T-helper 1 cell (primary cell): ENCODE measurements at regions not wholly inside any gene's neighbourhood (a gene's known extent, or its start where the extent isn't known, plus 50 kb on each side); places are given as distances from the start of the nearest gene placed in this dataset.
"Not testable (repeated sequence)": the region's sequence is repeated elsewhere in the genome, so short reads cannot be mapped to it uniquely, and the experiment has no call there.

Source experiments
- DNase-seq, 5 donors: peaks; one replicate each; pipeline ENCODE4 v3.0.0-alpha.2; 2012 to 2020

DNA sequence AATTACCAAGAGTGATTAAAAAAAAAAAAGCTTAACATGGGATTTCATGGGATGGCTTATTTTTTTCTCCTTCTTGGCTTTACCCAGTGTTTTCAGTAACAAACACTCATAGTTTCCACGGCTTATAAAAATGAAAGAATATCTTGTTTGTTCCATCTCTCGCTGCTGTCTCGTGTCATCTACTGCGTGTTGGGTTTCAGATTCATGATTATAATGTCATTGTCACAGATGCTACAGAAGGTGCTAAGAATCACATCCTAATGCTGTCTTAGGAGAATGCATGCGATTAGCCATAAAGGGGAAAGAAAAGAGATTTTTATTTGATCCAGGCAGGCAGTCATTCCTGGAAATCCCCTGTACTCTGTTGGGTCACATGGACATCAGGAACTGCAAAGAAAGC is 1267.6 kb upstream of the TMEM132C start:
- DNase-seq, result no peak

DNA sequence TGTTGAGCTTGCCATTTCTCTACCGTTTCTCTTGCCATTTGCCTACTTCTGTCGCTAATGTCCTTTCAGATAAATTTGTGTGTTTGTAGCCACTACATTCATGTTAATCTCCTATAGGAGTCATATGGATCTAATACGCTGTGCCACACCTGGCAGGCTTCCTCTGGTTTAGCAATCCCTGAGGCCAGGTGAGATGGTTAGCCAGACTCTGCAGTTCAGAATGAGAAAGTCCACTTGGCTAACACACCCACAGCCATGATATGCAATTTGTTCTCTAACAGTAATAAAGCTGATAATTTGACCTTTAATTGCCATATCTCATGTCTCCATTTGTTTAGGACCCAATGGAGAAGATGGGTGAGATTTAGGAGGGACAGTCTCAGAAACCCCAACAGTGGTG is 1261.6 kb upstream of the TMEM132C start:
- no peak for DNase-seq

DNA sequence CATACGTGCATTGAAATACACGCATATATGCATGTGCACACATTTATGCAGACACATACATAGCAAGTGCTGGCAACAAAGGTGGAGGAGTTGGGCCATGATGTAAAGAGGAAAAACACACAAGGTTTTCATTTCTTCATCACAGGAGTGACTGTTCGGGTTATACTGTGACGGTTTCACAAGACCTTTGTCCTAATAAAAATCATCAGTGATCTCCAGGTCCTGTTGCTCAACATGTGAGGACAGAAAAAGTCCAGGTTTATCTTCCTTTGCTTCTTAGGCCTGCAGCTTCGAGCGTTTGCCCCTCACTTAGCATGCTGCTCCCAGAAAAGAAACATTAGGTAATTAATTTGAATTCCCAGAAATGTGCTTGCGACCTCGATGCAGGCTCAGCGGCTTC is 1260.0 kb upstream of the TMEM132C start:
- DNase-seq, result no peak

DNA sequence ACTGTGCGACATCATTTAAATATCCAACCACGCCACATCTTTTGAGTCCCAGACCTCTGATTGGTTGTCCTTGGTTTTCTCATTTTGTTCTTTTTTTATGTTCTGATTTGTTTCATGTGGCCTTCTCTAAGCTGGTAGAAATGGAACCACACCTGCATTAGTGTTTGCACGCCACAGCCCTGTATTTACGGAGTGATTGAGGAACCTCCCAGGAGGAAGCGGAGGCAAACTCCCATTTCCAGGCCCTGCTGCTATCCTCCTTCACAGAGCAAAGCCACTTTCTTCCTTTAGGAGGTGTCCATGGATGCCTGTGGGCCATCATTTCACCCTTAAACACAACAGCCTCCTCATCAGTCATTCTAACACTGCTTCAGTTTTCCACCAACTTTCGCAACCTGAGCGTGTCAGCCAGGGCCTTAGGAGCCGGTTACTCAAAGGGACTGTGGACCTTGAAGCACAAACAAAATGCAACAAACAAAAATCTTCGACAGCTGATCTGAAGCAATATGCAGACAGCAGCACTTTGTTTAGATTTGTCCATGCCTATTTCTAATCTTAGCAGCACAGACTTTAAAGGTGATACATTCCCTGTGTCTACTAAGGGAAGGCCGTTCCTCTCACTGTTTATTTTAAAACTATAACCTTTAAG is 1258.1 kb upstream of the TMEM132C start:
- no peak for DNase-seq

DNA sequence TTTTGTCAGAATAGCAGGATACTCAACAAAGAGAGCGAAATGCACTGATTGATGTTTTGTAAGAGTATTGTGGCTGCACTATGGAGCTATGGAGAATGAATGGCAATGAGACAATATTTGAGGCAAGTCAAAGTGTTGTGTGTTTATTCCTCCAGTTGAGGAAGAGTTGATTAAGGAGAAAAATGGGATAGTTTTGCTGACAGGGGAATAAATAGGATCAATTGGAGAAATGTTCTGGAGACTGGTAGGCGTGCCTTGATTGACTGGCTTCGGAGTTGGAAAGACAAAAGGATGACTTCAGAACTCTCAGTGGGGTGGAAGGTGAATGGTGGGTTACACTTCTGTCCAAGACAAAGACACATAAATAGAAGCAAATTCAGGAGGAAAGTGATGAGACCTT is 1254.9 kb upstream of the TMEM132C start:
- no peak for DNase-seq

DNA sequence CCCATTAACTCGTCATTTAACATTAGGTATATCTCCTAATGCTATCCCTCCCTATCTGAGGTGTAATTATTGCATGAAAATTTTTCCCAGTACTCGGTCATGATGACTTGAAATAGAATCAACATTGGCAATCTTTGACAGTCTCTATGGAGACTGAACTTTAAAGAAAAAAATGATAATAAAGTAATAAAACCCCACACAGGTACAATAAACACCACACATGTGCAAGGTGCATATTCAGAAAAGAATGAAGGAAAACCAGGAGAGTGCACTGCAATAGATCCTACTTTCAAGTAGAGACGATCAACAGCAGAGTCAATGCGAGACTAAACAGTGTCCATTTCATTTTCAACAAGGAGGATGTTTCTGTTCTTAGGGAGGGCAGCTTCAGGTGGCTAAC is 1253.8 kb upstream of the TMEM132C start:
- DNase-seq, result no peak

DNA sequence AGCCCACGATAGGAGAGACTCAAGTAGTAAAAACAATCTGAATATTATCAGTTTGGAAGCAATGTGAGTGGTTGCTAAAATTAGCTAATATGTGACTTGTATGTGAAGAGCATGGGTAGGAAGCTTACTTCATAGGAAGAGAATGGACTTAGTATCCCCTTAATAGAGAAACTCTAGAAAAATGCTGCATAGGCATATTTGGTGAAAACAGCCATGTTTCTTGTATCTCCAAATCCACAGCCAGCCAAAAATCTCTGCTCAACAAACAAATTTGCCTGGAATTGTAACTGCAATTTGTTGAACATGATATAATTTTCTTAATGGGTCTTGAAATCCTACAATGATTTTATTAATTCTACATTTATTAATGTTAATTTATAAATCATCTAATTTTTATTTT is 1252.9 kb upstream of the TMEM132C start:
- DNase-seq, result no peak

DNA sequence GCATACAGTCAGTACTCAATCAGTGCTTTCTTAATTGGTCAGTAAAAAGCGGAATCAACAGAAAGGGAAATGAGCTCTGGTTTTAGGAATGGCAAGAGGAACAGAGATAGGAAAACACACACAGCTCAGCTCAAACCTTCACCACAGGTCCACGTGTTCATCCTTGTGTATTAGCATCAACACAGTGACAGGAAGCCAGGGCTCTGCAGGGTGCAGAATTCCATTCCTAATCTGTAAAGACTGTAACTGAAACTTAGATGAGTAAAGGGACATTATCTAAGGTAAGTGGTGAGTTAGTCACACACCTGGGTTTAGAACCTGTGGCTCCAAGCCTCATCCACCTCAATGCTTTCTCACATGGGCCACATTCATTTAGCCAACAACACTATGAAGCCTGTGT is 1242.2 kb upstream of the TMEM132C start:
- DNase-seq, result no peak

DNA sequence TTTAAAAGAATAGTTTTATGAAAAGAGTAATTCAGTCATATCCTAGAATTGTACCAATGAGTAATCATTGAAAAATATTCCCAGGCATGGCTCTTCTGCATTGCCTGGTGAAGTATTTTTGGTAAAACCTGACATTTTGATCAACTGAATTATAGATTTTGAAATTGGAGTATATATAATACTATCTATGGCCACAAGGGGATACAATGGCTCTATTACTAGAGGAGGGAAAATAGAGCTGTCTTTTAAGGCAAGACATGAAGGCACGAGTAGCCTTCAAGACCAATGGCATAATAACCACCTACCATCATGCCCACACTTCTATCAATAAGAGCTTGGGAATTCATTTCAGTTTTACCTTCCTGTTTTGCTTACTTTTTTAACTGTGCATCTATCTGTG is 1241.4 kb upstream of the TMEM132C start:
- DNase-seq, result no peak

DNA sequence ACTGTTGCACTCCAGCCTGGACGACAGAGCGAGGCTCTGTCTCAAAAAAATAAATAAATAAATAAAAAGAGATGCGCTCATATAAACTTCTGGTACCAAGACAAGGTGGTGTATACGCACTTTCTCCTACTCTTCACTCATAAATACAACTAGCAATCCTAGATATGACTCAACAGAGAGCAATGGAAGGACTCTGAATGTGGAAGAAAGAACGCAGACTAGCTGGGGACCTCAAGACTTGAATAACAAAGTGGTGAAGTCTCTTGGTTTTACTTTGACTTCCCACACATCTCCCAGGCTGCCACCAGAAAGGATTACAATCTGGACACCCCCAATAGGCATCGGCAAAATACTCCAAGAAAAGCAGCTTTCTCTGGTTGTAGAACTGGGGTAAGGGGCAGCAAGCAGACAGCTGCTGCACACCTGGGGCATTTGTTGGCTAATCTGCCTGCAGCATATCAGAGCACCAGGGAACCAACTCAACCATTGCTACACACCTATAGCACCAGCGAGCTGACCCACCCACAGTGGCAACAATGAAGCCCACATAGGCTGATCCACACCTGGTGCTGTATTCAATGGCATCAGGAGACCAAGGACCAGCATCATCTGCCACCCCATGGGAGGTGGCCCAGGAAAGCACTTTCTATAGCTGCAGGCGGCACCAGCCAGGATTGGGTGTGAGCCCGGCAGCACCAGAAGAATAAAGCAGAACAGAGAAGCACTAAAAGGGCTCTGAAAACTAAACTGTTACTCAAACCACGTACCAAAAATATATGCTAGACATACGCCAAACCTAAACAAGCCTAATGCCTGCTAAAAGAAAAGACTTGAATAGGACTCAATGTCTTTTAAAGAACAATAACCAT is 1231.7 kb upstream of the TMEM132C start:
- no peak for DNase-seq

DNA sequence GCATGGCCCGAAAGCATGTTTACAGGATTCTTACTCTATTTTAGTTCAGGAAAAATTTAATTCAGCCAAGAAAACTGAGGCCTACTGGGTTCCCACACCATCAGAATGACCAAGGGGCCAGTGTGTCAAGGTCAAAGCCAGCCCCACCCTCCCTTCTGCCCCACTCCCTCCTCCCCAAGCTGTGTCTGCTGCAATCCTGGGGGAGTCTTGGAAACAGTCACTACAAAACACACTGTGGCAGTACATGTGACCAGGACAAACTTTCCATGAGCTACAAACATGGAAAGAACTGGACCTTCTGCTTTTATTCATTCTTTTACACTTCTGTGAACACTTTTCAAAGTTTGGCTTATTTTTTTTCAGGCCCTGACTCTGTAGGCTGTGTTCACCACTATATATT is 1228.8 kb upstream of the TMEM132C start:
- DNase-seq, result no peak

DNA sequence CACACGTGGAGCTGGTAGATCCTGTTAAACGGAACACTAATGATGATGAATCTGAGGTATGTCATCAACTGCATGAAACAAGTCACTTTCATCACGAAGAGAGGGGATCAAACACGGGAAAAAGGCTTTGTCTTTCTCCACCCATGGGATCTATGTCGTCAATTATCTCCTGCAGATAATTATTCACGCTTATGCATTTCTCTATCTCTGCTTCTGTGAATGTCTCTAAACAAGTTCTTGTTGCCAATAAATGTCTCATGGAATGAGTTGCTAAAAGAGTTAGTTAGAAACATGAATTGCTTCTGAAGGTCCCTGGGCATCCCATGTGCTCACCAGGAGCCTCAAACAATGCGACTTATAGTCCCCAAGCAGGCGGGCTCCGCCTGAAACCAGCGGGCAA is 1228.2 kb upstream of the TMEM132C start:
- no peak for DNase-seq

DNA sequence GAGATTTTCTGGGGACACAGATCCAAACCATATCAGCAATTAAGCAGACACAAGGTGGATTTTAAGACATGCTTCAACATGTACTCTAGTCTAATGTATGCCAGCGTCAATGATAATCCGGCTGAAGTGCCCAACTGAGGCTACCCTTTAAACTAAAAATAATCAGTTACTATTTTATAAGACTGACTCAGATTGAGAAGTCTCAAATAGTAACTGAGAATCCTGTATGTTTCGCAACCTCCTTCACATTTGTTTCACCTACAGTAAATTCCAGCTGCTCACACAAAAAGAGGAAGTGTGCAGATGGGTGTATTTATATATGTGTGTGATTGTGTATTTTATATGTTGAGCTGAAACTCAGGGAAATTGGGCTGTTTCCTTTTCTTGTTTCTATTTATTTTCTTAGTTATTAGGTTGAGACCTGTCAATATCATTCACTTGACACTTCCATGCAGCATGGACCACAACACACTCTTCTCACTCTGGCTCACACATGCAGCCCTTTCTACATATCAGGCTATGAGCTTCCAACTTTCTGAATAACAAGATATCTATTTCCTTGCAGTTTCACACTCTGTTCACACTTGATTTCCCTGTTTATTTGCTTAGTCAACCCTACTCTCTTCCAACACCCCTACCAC is 1224.9 kb upstream of the TMEM132C start:
- DNase-seq, result no peak

DNA sequence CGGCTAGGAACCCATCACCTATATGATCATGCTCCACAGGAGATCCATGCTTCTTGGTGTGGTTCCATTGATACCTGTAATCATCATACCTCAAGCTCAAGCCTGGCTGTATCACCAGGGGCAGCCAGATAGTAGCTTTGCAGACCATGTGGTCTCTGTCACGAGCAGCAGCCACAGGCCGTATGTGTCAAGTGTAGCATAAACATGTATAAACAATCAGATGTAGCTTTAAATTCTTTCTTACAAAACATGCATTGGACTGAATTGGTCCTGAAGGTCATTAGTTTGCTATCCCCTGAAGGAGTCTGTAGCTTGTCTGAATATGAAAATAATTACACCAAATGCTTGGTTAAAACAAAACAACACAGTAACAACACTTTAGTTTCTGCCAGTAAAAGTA is 1223.2 kb upstream of the TMEM132C start:
- DNase-seq, result no peak

DNA sequence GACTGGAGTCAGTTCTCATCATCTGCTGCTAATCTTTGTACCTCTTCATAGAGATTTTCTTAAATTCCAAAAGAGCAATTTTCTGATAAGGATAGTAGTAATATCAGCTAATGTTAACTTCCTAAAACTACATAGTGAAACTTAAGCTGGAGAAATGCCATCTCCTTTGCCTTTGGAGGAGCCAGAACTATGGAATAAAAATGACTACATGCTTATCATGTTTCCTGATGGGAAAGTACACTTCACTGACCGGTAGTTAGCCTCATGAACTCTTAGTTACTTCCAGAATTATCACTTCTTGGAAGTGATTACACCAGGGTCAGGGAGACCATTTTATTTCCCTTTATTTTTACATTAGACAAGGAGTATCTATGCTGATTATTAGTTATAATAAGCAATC is 1222.1 kb upstream of the TMEM132C start:
- DNase-seq, result no peak

DNA sequence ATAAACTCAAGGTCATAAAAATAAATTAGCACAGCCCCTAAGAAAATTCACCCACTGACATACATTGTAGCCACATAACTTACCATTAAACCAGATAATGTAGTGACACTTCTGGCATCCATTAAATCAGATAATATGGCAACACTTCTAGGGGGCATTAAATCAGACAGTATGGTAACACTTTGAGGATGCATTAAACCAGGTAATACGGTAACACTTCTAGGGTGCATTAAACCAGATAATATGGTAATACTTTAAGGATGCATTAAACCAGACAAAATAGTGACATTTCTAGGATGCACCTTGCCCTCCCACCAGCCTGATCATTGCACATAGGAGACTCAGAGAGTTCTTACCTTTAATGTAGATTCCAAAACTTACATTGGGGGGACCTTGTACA is 1220.5 kb upstream of the TMEM132C start:
- no peak for DNase-seq

DNA sequence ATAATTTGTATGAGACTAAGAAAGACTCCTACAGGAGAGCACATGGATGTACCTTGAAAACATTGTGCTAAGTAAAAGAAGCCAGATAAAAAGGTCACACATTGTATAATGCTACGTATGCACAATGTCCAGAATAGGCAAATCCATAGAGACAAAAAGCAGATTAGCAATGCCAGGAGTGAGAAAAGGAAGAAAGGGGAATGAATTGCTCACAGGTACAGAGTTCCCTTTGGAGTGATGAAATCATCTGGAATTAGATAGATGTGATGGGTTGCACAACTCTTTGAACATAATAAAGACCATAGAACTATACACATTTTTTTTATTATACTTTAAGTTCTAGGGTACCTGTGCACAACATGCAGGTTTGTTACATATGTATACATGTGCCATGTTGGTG is 1218.9 kb upstream of the TMEM132C start:
- no peak for DNase-seq

DNA sequence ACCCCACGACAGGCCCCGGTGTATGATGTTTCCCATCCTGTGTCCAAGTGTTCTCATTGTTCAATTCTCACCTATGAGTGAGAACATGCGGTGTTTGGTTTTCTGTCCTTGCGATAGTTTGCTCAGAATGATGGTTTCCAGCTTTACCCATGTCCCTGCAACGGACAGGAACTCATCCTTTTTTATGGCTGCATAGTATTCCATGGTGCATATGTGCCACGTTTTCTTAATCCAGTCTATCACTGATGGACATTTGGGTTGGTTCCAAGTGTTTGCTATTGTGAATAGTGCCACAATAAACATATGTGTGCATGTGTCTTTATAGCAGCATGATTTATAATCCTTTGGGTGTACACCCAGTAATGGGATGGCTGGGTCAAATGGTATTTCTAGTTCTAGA is 1218.4 kb upstream of the TMEM132C start:
- DNase-seq, result not testable (repeated sequence)

DNA sequence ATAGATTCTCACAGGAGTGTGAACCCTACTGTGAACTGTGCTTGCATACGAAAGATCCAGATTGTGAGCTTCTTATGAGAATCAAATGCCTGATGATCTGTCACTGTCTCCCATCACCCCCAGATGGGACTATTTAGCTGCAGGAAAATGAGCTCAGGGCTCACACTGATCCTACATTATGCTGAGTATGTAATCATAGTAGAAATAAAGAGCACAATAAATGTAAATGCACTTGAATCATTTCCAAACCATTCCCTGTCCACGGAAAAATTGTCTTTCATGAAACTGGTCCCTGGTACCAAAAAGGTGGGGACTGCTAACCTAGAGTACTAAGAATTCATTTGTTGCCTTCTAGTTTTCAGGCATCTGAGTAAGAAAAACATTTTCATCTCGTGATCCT is 1215.8 kb upstream of the TMEM132C start:
- no peak for DNase-seq

DNA sequence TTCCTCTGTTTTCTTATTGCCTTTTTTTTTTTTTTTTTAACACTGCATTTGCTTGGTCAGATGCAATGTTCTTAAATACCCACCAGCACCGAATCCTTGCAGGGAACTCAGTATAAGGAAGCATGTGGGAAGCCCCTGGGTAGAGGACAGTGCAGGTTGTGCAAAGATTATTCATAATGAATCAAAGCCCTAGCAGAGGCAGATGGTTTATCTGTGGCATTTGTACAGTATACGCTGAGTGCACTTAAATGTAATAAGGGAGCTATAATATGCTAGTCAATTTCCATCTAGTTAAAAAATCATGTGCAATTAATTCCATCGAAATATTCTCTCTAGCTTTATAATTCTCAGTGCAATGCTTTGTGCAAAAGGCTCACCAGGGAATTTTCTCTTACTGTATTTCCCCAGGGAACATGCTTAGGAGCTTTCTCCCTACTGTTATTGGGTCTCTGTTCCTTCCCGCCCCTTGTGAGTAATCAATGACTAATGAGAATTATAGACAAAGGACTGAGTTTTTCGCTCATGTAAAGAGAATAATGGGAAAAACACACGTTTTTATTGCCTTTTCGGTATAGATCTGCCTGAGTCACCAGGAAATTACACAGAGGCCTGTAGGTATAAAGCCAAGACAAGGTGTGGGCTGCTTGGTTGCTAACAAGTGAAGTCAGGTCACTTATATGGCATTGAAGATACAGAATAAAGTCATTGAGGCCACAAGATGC is 1214.3 kb upstream of the TMEM132C start:
- no peak for DNase-seq

DNA sequence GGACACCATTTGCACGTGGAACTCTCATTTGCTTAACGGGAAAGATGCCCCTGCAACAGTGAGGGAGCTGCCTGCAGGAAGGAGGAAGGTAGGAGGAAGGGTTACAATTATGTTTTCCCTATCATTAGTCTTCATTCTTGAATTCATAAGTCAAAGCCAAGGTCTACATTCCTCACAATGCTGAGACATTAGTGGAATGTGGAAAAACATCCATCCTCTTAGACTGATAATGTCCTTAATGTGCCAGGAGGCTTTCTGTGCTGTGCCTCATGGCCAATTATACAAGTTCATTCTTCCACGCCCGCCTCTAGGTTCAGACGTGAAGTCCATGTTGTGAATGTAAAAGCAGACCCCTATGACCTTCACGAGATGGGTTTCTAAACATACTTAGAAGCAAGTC is 1212.4 kb upstream of the TMEM132C start:
- no peak for DNase-seq

DNA sequence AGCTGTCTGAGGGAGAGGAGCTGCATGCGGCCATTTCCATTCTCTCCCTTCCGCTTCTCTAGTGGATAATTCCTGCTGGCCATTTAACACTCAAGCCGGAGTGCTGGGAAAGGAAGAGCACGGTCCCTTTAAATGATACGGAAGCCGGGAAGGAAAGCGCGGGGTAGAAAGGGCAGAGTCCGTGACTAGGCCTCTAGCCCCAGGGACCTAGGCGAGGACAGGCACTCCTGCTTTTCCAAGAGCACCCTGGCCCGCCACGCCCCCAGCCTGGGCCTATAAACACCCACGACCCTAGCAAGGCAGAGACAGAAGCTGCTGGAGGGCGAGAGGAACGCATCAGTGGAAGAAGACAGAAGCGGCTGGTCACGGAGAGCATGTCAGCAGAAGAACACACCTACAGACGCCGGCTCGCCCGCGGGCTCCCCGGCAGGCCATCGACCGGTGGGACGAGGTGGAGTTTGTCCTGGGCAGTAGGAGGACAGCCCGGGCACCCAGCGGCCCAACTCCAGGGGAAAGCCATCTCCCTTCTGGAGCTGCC is 1206.6 kb upstream of the TMEM132C start:
- no peak for DNase-seq

DNA sequence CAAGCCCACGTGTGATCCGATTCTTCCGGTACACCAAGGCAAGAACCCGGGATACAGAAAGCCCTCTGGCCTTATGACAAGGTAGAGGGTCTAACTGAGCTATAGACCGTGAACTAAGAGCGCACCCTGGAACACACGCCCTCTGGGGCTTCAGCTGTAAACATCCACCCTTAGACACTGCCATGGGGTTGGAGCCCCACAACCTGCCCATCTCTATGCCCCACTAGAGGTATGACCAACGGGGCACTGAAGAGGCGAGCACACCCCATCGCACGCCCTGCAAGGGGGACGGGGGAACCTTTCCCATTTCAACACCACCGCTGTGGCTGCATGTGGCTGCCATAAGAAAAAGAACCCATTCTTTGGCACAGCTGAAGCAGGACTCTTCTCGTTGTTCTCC is 1206.0 kb upstream of the TMEM132C start:
- no peak for DNase-seq
